HCT116 (cell line): ENCODE measurements at regions not wholly inside any gene's neighbourhood (a gene's known extent, or its start where the extent isn't known, plus 50 kb on each side); places are given as distances from the start of the nearest gene placed in this dataset.

Experiments used
- MAX ChIP-seq: IDR thresholded peaks from 2 replicates; pipeline ENCODE4 v1.6.1; 2012
- ZBTB33 ChIP-seq: IDR thresholded peaks from 2 replicates; pipeline ENCODE4 v1.6.1; 2011; ENCODE audit warnings: mild to moderate bottlenecking, low read length, moderate library complexity; ENCODE audit not compliant: insufficient replicate concordance; ENCODE audit errors: extremely low read depth
- ZNF274 ChIP-seq: fragments of 200-500 bp; sonication (Bioruptor generic); IDR thresholded peaks from 2 replicates; pipeline ENCODE4 v1.6.1; 2014; ENCODE audit warnings: mild to moderate bottlenecking, low read depth, low read length, inconsistent platforms
- TF ChIP-seq, protein P1 (sequence below): IDR thresholded peaks from 2 replicates; pipeline ENCODE4 v1.6.1; 2012
- TF ChIP-seq, protein P2 (sequence below), 3 experiments: fragments of 200-600 bp in 1 of 3; sonication (generic) in 1 of 3; IDR thresholded peaks in 2 of 3; conservative IDR thresholded peaks in 1 of 3; 2 replicates each; pipeline ENCODE4 v1.5.1; 2012 to 2017; ENCODE audit warnings: low read depth in 2 of 3, low read length in 2 of 3, antibody characterized with exemption in 1 of 3, borderline replicate concordance in 1 of 3, control low read depth in 1 of 3, mild to moderate bottlenecking in 1 of 3, mixed read lengths in 1 of 3, mixed run types in 1 of 3, moderate library complexity in 1 of 3; ENCODE audit not compliant: insufficient read depth in 1 of 3

DNA sequence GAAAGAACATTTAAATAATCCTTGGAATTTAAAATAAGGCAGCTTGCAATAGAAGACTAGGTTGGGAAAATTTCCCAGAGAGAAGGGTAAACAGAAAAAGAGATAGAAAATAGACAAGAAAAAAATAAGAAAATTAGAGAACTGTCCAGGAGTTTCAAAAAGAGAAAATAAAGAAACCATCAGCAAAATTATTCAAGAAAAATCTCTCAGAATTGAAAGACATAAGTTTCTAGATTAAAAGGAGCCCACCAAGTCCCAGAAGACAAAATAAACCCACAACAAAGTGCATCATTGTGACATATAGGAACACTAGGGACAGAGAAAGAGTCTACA lies 88.6 kb upstream of the CDYL start:
- TF ChIP-seq, protein P1, sequence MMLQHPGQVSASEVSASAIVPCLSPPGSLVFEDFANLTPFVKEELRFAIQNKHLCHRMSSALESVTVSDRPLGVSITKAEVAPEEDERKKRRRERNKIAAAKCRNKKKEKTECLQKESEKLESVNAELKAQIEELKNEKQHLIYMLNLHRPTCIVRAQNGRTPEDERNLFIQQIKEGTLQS = no peak
- TF ChIP-seq MAX (no peak), ZBTB33 (no peak), ZNF274 (no peak)
- TF ChIP-seq, protein P2, sequence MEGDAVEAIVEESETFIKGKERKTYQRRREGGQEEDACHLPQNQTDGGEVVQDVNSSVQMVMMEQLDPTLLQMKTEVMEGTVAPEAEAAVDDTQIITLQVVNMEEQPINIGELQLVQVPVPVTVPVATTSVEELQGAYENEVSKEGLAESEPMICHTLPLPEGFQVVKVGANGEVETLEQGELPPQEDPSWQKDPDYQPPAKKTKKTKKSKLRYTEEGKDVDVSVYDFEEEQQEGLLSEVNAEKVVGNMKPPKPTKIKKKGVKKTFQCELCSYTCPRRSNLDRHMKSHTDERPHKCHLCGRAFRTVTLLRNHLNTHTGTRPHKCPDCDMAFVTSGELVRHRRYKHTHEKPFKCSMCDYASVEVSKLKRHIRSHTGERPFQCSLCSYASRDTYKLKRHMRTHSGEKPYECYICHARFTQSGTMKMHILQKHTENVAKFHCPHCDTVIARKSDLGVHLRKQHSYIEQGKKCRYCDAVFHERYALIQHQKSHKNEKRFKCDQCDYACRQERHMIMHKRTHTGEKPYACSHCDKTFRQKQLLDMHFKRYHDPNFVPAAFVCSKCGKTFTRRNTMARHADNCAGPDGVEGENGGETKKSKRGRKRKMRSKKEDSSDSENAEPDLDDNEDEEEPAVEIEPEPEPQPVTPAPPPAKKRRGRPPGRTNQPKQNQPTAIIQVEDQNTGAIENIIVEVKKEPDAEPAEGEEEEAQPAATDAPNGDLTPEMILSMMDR (IDR thresholded peaks at IDR 0.05 in 2 of 3, conservative IDR thresholded peaks at IDR 0.05 in 1 of 3; ENCODE audit: borderline replicate concordance in 1 of 3, insufficient read depth in 1 of 3, low read depth in 2 of 3, low read length in 2 of 3) = no peak
